ENCODE measurements at regions not wholly inside any gene's neighbourhood (a gene's known extent, or its start where the extent isn't known, plus 50 kb on each side); places are given as distances from the start of the nearest gene placed in this dataset.
"Not testable (repeated sequence)": the region's sequence is repeated elsewhere in the genome, so short reads cannot be mapped to it uniquely, and the experiment has no call there.

DNA sequence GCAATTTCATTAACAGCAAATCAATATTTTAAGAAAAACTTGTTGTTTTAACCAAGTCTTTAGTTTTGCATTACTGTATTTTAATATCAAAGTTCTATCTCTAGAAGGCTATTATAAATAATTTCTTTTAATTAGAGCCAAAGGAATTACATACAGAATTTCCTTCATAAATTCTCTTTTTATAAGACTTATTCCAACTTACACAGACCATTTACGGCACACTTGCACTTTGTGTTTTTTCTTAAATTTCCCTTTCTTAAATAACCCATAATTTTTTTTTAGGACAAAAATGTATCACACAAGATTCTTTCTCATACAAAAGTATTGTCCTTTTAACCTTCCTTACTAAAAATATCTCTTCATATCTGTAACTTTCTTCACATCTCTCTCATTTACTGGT, 458.5 kb upstream of the CHRM3 start:
- in situ Hi-C loops (cut with HindIII; ENCODE audit: low sequenced_read_pairs): no loop called here
- TF ChIP-seq, protein P1, sequence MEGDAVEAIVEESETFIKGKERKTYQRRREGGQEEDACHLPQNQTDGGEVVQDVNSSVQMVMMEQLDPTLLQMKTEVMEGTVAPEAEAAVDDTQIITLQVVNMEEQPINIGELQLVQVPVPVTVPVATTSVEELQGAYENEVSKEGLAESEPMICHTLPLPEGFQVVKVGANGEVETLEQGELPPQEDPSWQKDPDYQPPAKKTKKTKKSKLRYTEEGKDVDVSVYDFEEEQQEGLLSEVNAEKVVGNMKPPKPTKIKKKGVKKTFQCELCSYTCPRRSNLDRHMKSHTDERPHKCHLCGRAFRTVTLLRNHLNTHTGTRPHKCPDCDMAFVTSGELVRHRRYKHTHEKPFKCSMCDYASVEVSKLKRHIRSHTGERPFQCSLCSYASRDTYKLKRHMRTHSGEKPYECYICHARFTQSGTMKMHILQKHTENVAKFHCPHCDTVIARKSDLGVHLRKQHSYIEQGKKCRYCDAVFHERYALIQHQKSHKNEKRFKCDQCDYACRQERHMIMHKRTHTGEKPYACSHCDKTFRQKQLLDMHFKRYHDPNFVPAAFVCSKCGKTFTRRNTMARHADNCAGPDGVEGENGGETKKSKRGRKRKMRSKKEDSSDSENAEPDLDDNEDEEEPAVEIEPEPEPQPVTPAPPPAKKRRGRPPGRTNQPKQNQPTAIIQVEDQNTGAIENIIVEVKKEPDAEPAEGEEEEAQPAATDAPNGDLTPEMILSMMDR (IDR thresholded peaks at IDR 0.05; ENCODE audit: low read depth, low read length, missing control alignments): no peak
- no peak overlapping the region for H3K4me3 ChIP-seq (ENCODE audit: low read depth, low read length)
- DNase-seq (ENCODE audit: low read depth): no peak

DNA sequence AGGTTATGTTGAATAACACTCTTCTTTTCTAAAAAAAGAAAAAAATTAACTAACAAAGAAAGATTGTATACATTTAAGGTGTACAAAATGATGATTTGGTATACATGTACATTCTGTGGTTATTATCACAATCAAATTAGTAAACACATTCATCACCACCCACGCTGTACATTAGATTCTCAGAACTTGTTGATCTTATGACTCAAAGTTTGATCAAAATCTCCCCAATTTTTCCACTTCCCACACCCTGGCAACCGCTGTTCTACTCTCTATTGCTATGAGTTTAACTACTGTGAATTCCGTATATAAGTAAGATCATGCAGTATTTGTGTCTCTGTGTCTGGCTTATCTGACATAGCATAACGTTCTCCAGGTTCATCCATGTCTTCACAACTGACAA, 469.5 kb upstream of the CHRM3 start:
- no peak overlapping the region for H3K4me3 ChIP-seq (ENCODE audit: low read depth, low read length)
- DNase-seq (ENCODE audit: low read depth): no peak
- TF ChIP-seq, protein P1 (IDR thresholded peaks at IDR 0.05; ENCODE audit: low read depth, low read length, missing control alignments): no peak
- in situ Hi-C loops (cut with HindIII; ENCODE audit: low sequenced_read_pairs): no loop called here

DNA sequence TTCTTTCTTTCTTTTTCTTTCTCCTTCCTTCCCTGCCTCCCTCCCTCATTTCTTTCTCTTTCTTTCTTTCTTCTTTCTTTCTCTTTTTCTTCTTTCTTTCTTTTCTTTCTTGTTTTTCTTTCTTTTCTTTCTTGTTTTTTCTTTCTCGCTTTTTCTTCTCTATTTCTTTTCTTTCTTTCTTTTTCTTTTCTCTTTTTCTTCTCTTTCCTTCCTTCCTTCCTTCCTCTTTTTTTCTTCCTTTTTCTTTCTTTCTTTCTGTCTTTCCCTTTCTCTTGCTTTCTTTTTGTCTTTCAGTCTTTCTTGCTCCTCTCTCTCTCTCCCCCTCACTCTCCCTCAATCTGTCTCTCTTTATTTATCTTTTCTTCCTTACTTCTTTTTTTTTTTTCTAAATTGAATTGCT, 472.0 kb upstream of the CHRM3 start:
- TF ChIP-seq, protein P1 (IDR thresholded peaks at IDR 0.05; ENCODE audit: low read depth, low read length, missing control alignments): no peak
- H3K4me3 ChIP-seq (ENCODE audit: low read depth, low read length): no peak overlapping the region
- in situ Hi-C loops (cut with HindIII; ENCODE audit: low sequenced_read_pairs): no loop called here
- DNase-seq (ENCODE audit: low read depth): no peak

DNA sequence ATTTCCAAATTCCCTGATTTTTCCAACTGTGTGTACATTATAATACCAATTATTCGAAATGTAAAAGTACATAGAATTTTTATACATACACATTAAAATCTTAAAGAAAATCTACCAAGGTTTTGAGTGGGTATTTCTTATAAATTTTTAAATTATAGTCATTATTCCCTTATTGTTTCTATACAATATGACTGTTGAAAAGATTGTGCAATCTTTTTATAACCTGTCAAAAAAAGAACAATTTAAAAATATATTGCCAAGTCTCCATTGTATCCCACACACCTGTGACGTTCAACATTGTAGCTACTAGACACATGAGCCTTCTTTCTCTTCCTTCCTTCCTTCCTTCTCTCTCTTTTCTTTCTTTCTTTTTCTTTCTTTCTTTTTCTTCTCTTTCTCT, 473.2 kb upstream of the CHRM3 start:
- TF ChIP-seq, protein P1 (IDR thresholded peaks at IDR 0.05; ENCODE audit: low read depth, low read length, missing control alignments): no peak
- in situ Hi-C loops (cut with HindIII; ENCODE audit: low sequenced_read_pairs): no loop called here
- no peak overlapping the region for H3K4me3 ChIP-seq (ENCODE audit: low read depth, low read length)
- DNase-seq (ENCODE audit: low read depth): no peak

DNA sequence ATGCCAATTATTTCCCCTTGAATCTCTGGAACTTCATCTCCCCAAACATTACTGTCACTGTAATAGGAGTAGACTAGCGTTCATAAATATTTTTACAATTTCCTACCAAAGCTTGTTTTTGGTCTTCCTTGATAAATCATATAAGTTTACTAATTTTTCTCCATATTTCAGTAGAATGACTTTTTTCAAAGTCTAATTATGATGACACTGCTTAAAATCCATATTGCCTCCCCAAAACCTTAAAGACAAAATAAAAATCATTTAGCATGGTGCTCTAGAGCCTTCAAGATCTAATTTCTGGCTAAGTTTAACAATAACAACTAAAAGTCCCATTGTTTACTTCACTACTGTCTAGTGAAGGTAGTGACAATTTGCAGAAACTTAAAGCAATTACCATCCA, 474.2 kb upstream of the CHRM3 start:
- in situ Hi-C loops (cut with HindIII; ENCODE audit: low sequenced_read_pairs): no loop called here
- TF ChIP-seq, protein P1 (IDR thresholded peaks at IDR 0.05; ENCODE audit: low read depth, low read length, missing control alignments): no peak

DNA sequence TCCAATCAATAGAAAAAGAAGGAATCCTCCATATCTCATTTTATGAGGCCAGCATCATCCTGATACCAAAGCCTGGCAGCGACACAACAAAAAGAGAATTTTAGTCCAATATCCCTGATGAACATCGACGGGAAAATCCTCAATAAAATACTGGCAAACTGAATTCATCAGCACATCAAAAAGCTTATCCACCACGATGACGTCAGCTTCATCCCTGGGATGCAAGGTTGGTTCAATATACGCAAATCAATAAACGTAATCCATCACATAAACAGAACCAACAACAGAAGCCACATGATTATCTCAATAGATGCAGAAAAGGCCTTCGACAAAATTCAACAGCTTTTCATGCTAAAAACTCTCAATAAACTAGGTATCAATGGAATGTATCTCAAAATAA, 483.6 kb upstream of the CHRM3 start:
- DNase-seq (ENCODE audit: low read depth); H3K4me3 ChIP-seq (ENCODE audit: low read depth, low read length); in situ Hi-C loops (cut with HindIII; ENCODE audit: low sequenced_read_pairs): not testable (repeated sequence)

More for the DNA sequence above, 474.2 kb upstream of the CHRM3 start:
- no peak overlapping the region for H3K4me3 ChIP-seq (ENCODE audit: low read depth, low read length)
- DNase-seq (ENCODE audit: low read depth): no peak

DNA sequence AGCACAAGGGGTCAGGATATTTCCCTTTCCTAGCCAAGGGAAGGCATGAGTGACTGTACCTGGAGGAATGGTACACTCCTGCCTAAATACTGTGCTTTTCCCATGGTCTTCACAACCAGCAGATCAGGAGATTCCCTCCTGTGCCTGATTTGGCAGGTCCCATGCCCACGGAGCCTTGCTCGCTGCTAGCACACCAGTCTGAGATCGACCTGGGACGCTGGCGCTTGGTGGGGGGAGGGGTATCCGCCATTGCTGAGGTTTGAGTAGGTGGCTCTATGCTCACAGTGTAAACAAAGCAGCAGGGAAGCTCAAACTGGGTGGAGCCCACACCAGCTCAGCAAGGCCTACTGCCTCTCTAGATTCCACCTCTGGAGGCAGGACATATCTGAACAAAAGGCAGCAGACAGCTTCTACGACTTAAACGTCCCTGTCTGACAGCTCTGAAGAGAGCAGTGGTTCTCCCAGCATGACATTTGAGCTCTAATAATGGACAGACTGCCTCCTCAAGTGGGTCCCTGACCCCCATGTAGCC, 486.0 kb upstream of the CHRM3 start:
- in situ Hi-C loops (cut with HindIII; ENCODE audit: low sequenced_read_pairs): no loop called here
- no peak overlapping the region for H3K4me3 ChIP-seq (ENCODE audit: low read depth, low read length)
- no peak for DNase-seq (ENCODE audit: low read depth)
- TF ChIP-seq, protein P1 (IDR thresholded peaks at IDR 0.05; ENCODE audit: low read depth, low read length, missing control alignments): no peak
